Keratinocyte (primary cell): ENCODE measurements at regions not wholly inside any gene's neighbourhood (a gene's known extent, or its start where the extent isn't known, plus 50 kb on each side); places are given as distances from the start of the nearest gene placed in this dataset.

Experiments
- CTCF ChIP-seq, 3 experiments: IDR thresholded peaks in 1 of 3; conservative IDR thresholded peaks in 1 of 3; optimal IDR thresholded peaks in 1 of 3; 2 replicates in 2 of 3; 3 replicates in 1 of 3; pipeline versions ENCODE3 to v1.5.1; 2011; ENCODE audit warnings: low read length in 3 of 3, mild to moderate bottlenecking in 3 of 3, moderate library complexity in 2 of 3, control low read depth in 1 of 3, inconsistent platforms in 1 of 3; ENCODE audit not compliant: insufficient read depth in 2 of 3; ENCODE audit errors: extremely low read depth in 1 of 3
- EZH2 ChIP-seq: IDR thresholded peaks from one replicate; pipeline ENCODE4 v1.6.1; 2012; ENCODE audit warnings: inconsistent platforms, mild to moderate bottlenecking, low read length, moderate library complexity

GRCh38 chr12:67909091-67909531, 80.1 kb upstream of the IFNG-AS1 start:
- TF ChIP-seq CTCF (optimal IDR thresholded peaks at IDR 0.05 in 1 of 3, IDR thresholded peaks at IDR 0.05 in 1 of 3, conservative IDR thresholded peaks at IDR 0.05 in 1 of 3; ENCODE audit: extremely low read depth in 1 of 3, insufficient read depth in 2 of 3, low read length in 3 of 3): no peak
- TF ChIP-seq EZH2: no peak
